ENCODE measurements at regions not wholly inside any gene's neighbourhood (a gene's known extent, or its start where the extent isn't known, plus 50 kb on each side); places are given as distances from the start of the nearest gene placed in this dataset.
"Not testable (repeated sequence)": the region's sequence is repeated elsewhere in the genome, so short reads cannot be mapped to it uniquely, and the experiment has no call there.

GRCh38 chr10:36476399-36476798 lies 649.0 kb upstream of the ANKRD30A start:
- ChIA-PET POLR2A (no interaction called here), CTCF (no interaction called here)
- no peak overlapping the region for H3K27ac Mint-ChIP-seq
- H3K4me1 Mint-ChIP-seq (ENCODE audit: low read depth) = no peaks in the 10 kb centered on the region
- no peaks in the 10 kb centered on the region for H3K27me3 Mint-ChIP-seq
- H3K4me3 Mint-ChIP-seq = no peak overlapping the region
- DNase-seq = no peak
- no peaks in the 10 kb centered on the region for H3K36me3 Mint-ChIP-seq
- intact Hi-C loops (cut with micrococcal nuclease) = no loop called here
- H3K9me3 Mint-ChIP-seq = peaks cover 3% of the 10 kb centered on the region

DNA sequence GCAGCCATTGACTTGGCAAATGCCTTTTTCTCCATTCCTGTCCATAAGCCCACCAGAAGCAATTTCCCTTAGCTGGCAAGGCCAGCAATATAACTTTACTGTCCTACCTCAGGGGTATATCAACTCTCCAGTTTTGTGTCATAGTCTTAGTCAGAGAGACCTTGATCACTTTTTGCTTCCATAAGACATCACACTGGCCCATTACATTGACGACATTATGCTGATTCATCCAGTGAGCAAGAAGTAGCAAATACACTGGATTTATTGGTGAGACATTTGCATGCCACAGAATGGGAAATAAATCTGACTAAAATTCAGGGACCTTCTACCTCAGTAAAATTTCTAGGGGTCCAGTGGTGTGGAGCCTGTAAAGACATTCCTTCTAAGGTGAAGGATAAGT lies 649.7 kb upstream of the ANKRD30A start:
- H3K4me3 Mint-ChIP-seq = no peak overlapping the region
- H3K4me1 Mint-ChIP-seq (ENCODE audit: low read depth) = no peaks in the 10 kb centered on the region
- DNase-seq = no peak
- peaks cover 3% of the 10 kb centered on the region for H3K9me3 Mint-ChIP-seq
- POLR2A ChIA-PET = no interaction called here
- no peaks in the 10 kb centered on the region for H3K36me3 Mint-ChIP-seq
- intact Hi-C loops (cut with micrococcal nuclease) = no loop called here
- CTCF ChIA-PET = no interaction called here
- H3K27ac Mint-ChIP-seq = no peak overlapping the region
- H3K27me3 Mint-ChIP-seq = no peaks in the 10 kb centered on the region

DNA sequence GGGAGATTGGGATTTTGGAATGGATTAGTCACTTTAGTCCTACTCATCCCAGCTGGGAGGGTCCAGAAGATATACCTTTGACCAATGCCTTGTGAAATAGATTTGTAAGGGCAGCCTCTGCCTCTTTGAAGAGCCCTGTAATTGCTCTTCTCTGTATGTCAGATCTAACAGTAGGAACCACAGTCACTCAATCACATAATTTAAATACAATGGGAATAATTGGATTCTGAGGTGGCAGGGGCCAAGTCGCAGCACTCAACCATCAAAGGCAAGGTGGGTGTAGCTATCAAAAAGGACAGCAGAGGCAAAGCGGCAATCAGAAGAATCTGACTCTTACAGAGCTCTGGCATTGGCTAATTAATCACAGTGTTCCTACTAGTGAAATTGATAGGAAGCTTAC lies 650.9 kb upstream of the ANKRD30A start:
- H3K4me3 Mint-ChIP-seq = no peak overlapping the region
- POLR2A ChIA-PET = no interaction called here
- CTCF ChIA-PET = no interaction called here

DNA sequence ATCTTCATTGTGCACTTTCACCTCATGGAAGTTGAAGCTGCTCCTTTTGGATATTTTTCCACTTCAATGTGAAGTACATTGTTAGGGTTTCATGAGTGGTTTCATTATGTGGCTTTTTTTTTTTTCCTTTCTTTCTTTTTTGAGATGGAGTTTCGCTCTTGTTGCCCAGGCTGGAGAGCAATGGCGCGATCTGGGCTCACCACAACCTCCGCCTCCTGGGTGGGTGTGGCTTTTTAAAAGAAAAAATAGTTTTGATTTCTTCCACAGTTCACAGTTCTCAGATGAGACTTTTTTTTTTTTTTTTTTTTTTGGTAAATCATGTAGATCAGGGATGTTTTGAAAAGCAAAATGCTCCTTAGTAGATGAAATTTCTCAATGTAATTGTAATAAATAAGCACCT lies 652.3 kb upstream of the ANKRD30A start:
- CTCF ChIA-PET = no interaction called here
- Mint-ChIP-seq H3K9me3 (peaks cover 3% of the 10 kb centered on the region), H3K36me3 (no peaks in the 10 kb centered on the region), H3K4me1 (ENCODE audit: low read depth) (no peaks in the 10 kb centered on the region), H3K27me3 (no peaks in the 10 kb centered on the region), H3K27ac (no peak overlapping the region), H3K4me3 (no peak overlapping the region)
- intact Hi-C loops (cut with micrococcal nuclease) = no loop called here
- POLR2A ChIA-PET = no interaction called here
- no peak for DNase-seq

More for the DNA sequence above, 650.9 kb upstream of the ANKRD30A start:
- H3K9me3 Mint-ChIP-seq = peaks cover 3% of the 10 kb centered on the region
- H3K36me3 Mint-ChIP-seq = no peaks in the 10 kb centered on the region
- no peak overlapping the region for H3K27ac Mint-ChIP-seq
- no peaks in the 10 kb centered on the region for H3K27me3 Mint-ChIP-seq
- intact Hi-C loops (cut with micrococcal nuclease) = no loop called here
- no peak for DNase-seq
- no peaks in the 10 kb centered on the region for H3K4me1 Mint-ChIP-seq (ENCODE audit: low read depth)

GRCh38 chr10:36469585-36469984 lies 655.8 kb upstream of the ANKRD30A start:
- Mint-ChIP-seq H3K4me3 (no peak overlapping the region), H3K36me3 (no peaks in the 10 kb centered on the region), H3K4me1 (ENCODE audit: low read depth) (no peaks in the 10 kb centered on the region), H3K9me3 (peaks cover 4% of the 10 kb centered on the region), H3K27me3 (no peaks in the 10 kb centered on the region), H3K27ac (no peak overlapping the region)
- CTCF ChIA-PET = no interaction called here
- intact Hi-C loops (cut with micrococcal nuclease) = no loop called here
- no peak for DNase-seq
- POLR2A ChIA-PET = no interaction called here

- POLR2A ChIA-PET = no interaction called here
- no peak overlapping the region for H3K4me3 Mint-ChIP-seq
- CTCF ChIA-PET = no interaction called here
- no peaks in the 10 kb centered on the region for H3K27me3 Mint-ChIP-seq
- no peaks in the 10 kb centered on the region for H3K4me1 Mint-ChIP-seq (ENCODE audit: low read depth)
- intact Hi-C loops (cut with micrococcal nuclease) = no loop called here
- no peak for DNase-seq
- peaks cover 2% of the 10 kb centered on the region for H3K9me3 Mint-ChIP-seq
- H3K36me3 Mint-ChIP-seq = no peaks in the 10 kb centered on the region
- H3K27ac Mint-ChIP-seq = no peak overlapping the region
Measured at GRCh38 chr10:36468620-36469019, 656.8 kb upstream of the ANKRD30A start.

DNA sequence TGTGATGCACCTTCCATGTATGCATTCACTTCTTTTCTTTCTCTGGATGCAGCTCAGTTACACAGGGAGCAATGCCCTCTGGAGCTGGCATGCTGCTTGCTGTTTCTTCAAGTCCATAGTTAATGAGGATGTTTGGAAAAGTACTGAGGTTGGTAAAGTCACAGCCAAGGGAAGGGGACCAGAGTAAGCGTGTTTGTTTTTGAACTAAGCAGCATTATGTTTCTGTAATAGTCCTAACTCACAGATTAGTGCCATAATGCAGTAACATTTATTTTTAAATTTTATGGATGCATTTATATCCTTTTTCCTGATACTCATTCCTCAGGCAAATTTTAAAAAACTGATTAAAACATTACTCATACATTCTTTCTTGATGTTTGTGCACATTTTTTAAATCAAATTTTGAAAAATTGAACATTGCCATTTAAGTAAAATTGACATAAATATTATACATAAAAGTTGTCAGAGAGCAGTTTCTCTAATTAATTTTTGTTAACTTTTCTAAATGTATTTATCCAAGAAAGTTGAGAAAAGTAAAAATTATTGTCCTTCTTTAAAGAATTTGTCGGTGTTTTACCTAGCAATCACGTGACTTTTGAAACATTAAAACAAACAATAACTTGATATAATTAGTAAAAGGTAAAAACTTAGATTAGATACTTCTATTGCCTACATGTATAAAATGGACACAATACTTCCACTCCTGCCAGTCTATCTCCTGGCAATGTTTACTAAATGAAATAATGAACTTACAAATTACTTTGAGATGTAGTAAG lies 659.6 kb upstream of the ANKRD30A start:
- POLR2A ChIA-PET = no interaction called here
- no peak overlapping the region for H3K4me3 Mint-ChIP-seq
- no peaks in the 10 kb centered on the region for H3K36me3 Mint-ChIP-seq
- H3K27me3 Mint-ChIP-seq = no peaks in the 10 kb centered on the region
- intact Hi-C loops (cut with micrococcal nuclease) = no loop called here
- no peaks in the 10 kb centered on the region for H3K4me1 Mint-ChIP-seq (ENCODE audit: low read depth)
- H3K27ac Mint-ChIP-seq = no peak overlapping the region
- DNase-seq = no peak
- CTCF ChIA-PET = no interaction called here
- peaks cover 2% of the 10 kb centered on the region for H3K9me3 Mint-ChIP-seq

GRCh38 chr10:36464291-36464690 lies 661.1 kb upstream of the ANKRD30A start:
- Mint-ChIP-seq H3K27ac (no peak overlapping the region), H3K4me3 (no peak overlapping the region), H3K4me1 (ENCODE audit: low read depth) (no peaks in the 10 kb centered on the region), H3K36me3 (no peaks in the 10 kb centered on the region), H3K9me3 (peaks cover 2% of the 10 kb centered on the region), H3K27me3 (no peaks in the 10 kb centered on the region)
- POLR2A ChIA-PET = no interaction called here
- DNase-seq = no peak
- intact Hi-C loops (cut with micrococcal nuclease) = no loop called here
- CTCF ChIA-PET = no interaction called here

GRCh38 chr10:36463390-36463789 lies 662.0 kb upstream of the ANKRD30A start:
- H3K4me3 Mint-ChIP-seq = no peak overlapping the region
- peaks cover 6% of the 10 kb centered on the region for H3K9me3 Mint-ChIP-seq
- ChIA-PET POLR2A (no interaction called here), CTCF (no interaction called here)
- no peak for DNase-seq
- H3K27ac Mint-ChIP-seq = no peak overlapping the region
- H3K27me3 Mint-ChIP-seq = no peaks in the 10 kb centered on the region
- no peaks in the 10 kb centered on the region for H3K4me1 Mint-ChIP-seq (ENCODE audit: low read depth)
- intact Hi-C loops (cut with micrococcal nuclease) = no loop called here
- H3K36me3 Mint-ChIP-seq = no peaks in the 10 kb centered on the region

GRCh38 chr10:36462194-36462593 lies 663.2 kb upstream of the ANKRD30A start:
- DNase-seq = no peak
- Mint-ChIP-seq H3K4me1 (ENCODE audit: low read depth) (no peaks in the 10 kb centered on the region), H3K27ac (no peak overlapping the region), H3K36me3 (no peaks in the 10 kb centered on the region), H3K9me3 (peaks cover 15% of the 10 kb centered on the region), H3K27me3 (no peaks in the 10 kb centered on the region), H3K4me3 (no peak overlapping the region)
- intact Hi-C loops (cut with micrococcal nuclease) = no loop called here
- CTCF ChIA-PET = no interaction called here
- POLR2A ChIA-PET = no interaction called here

DNA sequence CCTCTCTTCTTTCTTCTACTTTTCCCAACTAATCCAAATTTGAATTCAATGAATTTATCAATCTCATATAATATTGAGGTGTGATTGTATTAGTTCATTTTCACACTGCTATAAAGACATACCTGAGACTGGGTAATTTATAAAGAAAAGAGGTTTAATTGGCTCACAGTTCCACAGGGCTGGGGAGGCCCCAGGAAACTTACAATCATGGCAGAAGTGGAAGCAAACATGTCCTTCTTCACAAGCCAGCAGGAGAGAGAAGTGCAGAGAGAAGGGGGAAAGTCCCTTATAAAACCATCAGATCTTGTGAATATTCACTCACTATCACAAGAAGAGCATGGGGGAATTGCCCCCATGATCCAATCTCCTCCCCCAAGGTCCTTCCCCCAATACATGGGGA lies 667.0 kb upstream of the ANKRD30A start:
- H3K36me3 Mint-ChIP-seq; DNase-seq; POLR2A ChIA-PET; H3K4me3 Mint-ChIP-seq; intact Hi-C loops (cut with micrococcal nuclease); CTCF ChIA-PET; H3K4me1 Mint-ChIP-seq (ENCODE audit: low read depth); H3K27ac Mint-ChIP-seq; H3K27me3 Mint-ChIP-seq: not testable (repeated sequence)
- peaks cover 20% of the 10 kb centered on the region for H3K9me3 Mint-ChIP-seq

DNA sequence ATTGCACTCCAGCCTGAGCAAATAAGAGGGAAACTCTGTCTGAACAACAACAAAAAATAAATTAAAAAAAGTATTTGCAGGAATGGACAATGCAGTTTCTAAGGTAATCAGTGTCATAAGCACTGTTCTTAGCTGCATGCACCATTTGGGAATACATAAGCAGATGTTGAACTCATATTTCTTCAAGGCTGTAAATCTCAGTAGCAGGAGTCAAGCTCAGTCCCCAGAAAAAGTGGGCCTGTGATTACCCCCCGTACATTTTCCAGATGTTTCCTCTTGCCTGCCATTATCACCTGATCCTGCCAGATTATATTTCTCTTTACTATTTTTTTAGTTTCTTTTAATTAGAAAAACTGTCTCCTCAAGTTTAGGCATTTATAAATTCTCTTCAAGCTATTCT lies 667.6 kb upstream of the ANKRD30A start:
- H3K36me3 Mint-ChIP-seq = no peaks in the 10 kb centered on the region
- no peak for DNase-seq
- H3K4me1 Mint-ChIP-seq (ENCODE audit: low read depth) = no peaks in the 10 kb centered on the region
- H3K27ac Mint-ChIP-seq = no peak overlapping the region
- H3K4me3 Mint-ChIP-seq = no peak overlapping the region
- peaks cover 20% of the 10 kb centered on the region for H3K9me3 Mint-ChIP-seq
- CTCF ChIA-PET = no interaction called here
- H3K27me3 Mint-ChIP-seq = no peaks in the 10 kb centered on the region
- intact Hi-C loops (cut with micrococcal nuclease) = no loop called here
- POLR2A ChIA-PET = no interaction called here

GRCh38 chr10:36455526-36456133 lies 669.8 kb upstream of the ANKRD30A start:
- Mint-ChIP-seq H3K36me3 (no peaks in the 10 kb centered on the region), H3K27me3 (no peaks in the 10 kb centered on the region), H3K9me3 (peaks cover 20% of the 10 kb centered on the region), H3K27ac (no peak overlapping the region), H3K4me3 (no peak overlapping the region), H3K4me1 (ENCODE audit: low read depth) (no peaks in the 10 kb centered on the region)
- DNase-seq = no peak
- POLR2A ChIA-PET = no interaction called here
- intact Hi-C loops (cut with micrococcal nuclease) = no loop called here
- CTCF ChIA-PET = no interaction called here

Measured in activated CD4-positive, alpha-beta memory T cell treated with anti-CD3 and anti-CD28 coated beads for 36 hours (primary cell).